ENCODE measurements at regions not wholly inside any gene's neighbourhood (a gene's known extent, or its start where the extent isn't known, plus 50 kb on each side); places are given as distances from the start of the nearest gene placed in this dataset.

DNA sequence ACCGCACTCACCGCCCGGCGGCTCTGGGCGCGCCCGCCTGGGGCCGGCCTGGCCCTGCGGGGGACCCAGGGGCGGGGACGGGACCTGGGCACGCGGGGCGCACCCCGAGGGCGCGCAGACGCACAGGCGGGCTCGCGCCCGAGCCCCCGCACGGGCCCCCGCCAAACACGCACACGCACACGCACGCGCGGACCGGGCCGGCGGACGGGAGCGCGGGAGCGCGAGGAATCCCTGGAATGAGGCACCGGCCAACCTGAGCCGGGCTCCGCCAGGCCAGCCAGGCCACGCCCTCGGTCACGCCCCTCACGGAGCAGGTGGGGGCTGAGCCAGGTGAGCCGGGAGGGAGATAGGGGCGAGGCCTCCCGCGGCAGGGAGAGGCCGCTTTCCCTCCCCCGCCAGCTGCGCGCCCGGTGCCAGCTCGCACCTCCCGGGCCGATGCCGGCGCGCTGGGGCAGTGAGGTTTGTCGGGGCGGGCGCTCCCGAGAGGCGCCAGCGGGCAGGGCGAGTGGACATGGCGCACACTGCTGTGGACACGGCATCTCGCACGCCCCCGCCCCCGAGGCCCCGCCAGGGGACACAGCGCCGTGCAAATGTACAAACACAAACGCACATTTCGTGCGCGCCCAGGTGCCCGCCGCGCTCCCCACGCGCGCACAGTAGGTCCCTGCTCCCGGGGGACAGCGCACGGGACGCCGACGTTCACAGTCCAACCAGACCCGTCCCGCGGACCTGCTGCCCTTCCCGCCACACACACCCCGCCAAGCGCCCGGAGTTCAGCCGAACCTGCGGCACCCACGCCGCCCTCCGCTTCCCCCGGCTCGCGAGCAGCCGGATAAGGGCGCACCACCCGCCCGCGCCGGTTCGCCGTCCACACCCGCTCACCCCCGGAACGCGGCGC is 75.9 kb upstream of the VGLL4 start:
- no peaks in the 10 kb centered on the region for H3K9me3 ChIP-seq (replicated peaks; ENCODE audit: insufficient read depth, low read length)
- no peaks in the 10 kb centered on the region for H3K9me2 ChIP-seq (replicated peaks; ENCODE audit: insufficient read depth, low read length)
- peak overlapping the region; percentile 88 for H2AFZ ChIP-seq (ENCODE audit: low read length)
- TF ChIP-seq, protein P1, sequence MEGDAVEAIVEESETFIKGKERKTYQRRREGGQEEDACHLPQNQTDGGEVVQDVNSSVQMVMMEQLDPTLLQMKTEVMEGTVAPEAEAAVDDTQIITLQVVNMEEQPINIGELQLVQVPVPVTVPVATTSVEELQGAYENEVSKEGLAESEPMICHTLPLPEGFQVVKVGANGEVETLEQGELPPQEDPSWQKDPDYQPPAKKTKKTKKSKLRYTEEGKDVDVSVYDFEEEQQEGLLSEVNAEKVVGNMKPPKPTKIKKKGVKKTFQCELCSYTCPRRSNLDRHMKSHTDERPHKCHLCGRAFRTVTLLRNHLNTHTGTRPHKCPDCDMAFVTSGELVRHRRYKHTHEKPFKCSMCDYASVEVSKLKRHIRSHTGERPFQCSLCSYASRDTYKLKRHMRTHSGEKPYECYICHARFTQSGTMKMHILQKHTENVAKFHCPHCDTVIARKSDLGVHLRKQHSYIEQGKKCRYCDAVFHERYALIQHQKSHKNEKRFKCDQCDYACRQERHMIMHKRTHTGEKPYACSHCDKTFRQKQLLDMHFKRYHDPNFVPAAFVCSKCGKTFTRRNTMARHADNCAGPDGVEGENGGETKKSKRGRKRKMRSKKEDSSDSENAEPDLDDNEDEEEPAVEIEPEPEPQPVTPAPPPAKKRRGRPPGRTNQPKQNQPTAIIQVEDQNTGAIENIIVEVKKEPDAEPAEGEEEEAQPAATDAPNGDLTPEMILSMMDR (IDR thresholded peaks at IDR 0.05; ENCODE audit: low read length), result no peak
- TF ChIP-seq EZH2phosphoT487 (IDR thresholded peaks at IDR 0.05; ENCODE audit: low read length), result no peak
- TF ChIP-seq EZH2 (optimal IDR thresholded peaks at IDR 0.05; ENCODE audit: low read depth, low read length), result no peak
- H3K36me3 ChIP-seq (replicated peaks; ENCODE audit: insufficient read depth, low read length), result no peaks in the 10 kb centered on the region
- no peaks in the 10 kb centered on the region for H4K20me1 ChIP-seq (ENCODE audit: insufficient read depth, low read length)
- H3K79me2 ChIP-seq (ENCODE audit: low read length), result peaks cover 43% of the 10 kb centered on the region
- H3K27ac ChIP-seq (ENCODE audit: low read length), result peak overlapping the region; percentile 70; the same call in 1 of the 2 replicates
- peaks cover 24% of the 10 kb centered on the region for H3F3A ChIP-seq (ENCODE audit: insufficient read depth, low read length)
- DNase-seq, result peak; percentile 94
- no peaks in the 10 kb centered on the region for H3K27me3 ChIP-seq (replicated peaks; ENCODE audit: insufficient read depth, low read length)
- H3K4me2 ChIP-seq (ENCODE audit: low read depth, low read length), result peak overlapping the region; percentile 80
- H3K4me1 ChIP-seq (ENCODE audit: low read length), result peaks cover 15% of the 10 kb centered on the region; the same call in 1 of the 2 replicates
- peak overlapping the region; percentile 77 for H3K9ac ChIP-seq (ENCODE audit: low read length)
- H3K4me3 ChIP-seq (ENCODE audit: low read length), result peak overlapping the region; percentile 90

DNA sequence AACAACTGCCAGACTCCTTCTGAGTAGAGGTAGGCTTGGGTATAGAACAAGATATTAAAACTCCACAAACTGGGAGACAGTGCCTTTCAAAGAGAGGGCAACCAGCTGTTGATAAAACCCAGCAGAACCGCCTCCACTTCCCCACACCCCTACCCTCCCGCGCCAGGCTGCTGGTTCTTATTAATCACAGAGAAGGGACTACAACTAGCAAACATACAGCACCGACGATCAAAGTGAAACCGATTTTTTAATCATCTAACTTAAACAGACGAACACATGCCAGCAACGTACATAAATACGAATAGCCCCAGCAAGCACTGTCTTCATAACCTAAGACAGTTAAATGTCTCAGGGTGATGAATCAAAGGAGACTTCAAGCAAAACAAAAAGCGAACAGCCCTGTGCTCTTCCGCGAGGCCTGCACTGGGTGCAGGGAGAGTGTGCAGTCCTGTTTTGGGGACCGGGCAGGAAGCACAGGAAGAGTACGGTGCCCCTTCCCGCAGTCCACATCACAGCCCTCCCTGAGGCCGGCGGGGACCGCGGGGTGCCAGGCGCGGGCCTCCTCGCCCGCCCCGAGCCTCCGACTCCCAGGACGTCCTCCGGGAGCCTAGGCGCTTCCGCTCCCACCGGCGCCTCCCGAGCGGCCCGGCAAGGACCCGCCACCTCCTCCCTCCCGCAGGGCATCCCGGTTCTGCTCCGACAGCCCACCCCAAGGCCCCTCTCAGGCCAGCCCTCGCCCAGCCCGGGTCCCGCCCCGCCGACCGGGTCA is 75.1 kb upstream of the VGLL4 start:
- Histone ChIP-seq H3K27me3 (replicated peaks; ENCODE audit: insufficient read depth, low read length) (no peaks in the 10 kb centered on the region), H3K27ac (ENCODE audit: low read length) (peak overlapping the region; percentile 69), H4K20me1 (ENCODE audit: insufficient read depth, low read length) (no peaks in the 10 kb centered on the region), H3K9ac (ENCODE audit: low read length) (peak overlapping the region; percentile 77), H3K4me3 (ENCODE audit: low read length) (peak overlapping the region; percentile 87), H3K4me1 (ENCODE audit: low read length) (peaks cover 15% of the 10 kb centered on the region; the same call in 1 of the 2 replicates), H3K9me3 (replicated peaks; ENCODE audit: insufficient read depth, low read length) (no peaks in the 10 kb centered on the region), H3K79me2 (ENCODE audit: low read length) (peaks cover 49% of the 10 kb centered on the region), H2AFZ (ENCODE audit: low read length) (peak overlapping the region; percentile 70), H3K4me2 (ENCODE audit: low read depth, low read length) (peak overlapping the region; percentile 74), H3F3A (ENCODE audit: insufficient read depth, low read length) (peaks cover 24% of the 10 kb centered on the region), H3K9me2 (replicated peaks; ENCODE audit: insufficient read depth, low read length) (no peaks in the 10 kb centered on the region), H3K36me3 (replicated peaks; ENCODE audit: insufficient read depth, low read length) (no peaks in the 10 kb centered on the region)
- peak; percentile 57 for DNase-seq
- no peak for TF ChIP-seq EZH2 (optimal IDR thresholded peaks at IDR 0.05; ENCODE audit: low read depth, low read length)
- TF ChIP-seq, protein P1 (IDR thresholded peaks at IDR 0.05; ENCODE audit: low read length), result no peak
- TF ChIP-seq EZH2phosphoT487 (IDR thresholded peaks at IDR 0.05; ENCODE audit: low read length), result no peak

DNA sequence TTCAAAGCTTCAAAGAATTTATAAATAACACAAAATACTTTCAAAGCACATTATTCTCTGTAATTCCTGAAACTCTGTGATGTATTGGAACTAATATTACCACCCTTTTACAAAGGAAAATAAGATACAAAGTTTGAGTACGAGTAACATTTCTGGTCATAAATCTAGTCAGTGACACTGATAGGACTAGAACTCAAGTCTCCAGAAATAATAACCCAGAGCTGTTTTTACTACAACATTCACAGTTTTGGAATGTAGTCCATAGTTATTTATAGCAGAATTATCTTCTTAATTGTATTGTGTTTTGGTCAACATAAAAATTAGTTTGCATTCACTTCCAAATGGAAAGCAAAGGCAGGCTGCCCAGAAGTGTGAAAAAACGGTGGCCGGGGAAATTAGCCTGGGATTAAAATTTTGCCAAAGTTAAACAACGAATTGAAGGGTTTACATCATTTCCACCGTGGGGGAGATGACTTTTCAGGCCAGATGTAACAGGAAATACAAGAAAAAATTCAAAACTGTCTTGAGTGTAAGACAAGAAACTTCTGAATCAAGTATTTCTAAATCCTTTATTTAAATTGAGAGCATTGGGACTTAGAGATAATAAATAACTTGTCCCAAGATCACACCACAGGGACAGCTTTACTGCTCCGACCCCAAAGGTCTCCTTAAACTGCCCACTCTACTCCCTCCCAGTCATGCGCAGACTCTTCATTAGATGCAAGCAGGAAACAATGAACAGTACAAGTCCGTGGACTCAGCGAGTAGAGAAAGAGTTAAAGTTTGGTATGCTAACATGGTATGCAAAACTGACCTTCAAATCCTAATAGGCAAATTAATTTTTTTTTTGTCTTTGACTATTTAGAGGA is 74.3 kb upstream of the VGLL4 start:
- Histone ChIP-seq H3K27ac (ENCODE audit: low read length) (peak overlapping the region; percentile 69; the same call in 1 of the 2 replicates), H3K36me3 (replicated peaks; ENCODE audit: insufficient read depth, low read length) (no peaks in the 10 kb centered on the region), H3K4me2 (ENCODE audit: low read depth, low read length) (peak overlapping the region; percentile 74), H3K9me3 (replicated peaks; ENCODE audit: insufficient read depth, low read length) (no peaks in the 10 kb centered on the region), H3F3A (ENCODE audit: insufficient read depth, low read length) (peaks cover 24% of the 10 kb centered on the region), H3K4me3 (ENCODE audit: low read length) (peak overlapping the region; percentile 87), H3K4me1 (ENCODE audit: low read length) (peaks cover 15% of the 10 kb centered on the region; the same call in 1 of the 2 replicates), H4K20me1 (ENCODE audit: insufficient read depth, low read length) (no peaks in the 10 kb centered on the region), H3K9me2 (replicated peaks; ENCODE audit: insufficient read depth, low read length) (no peaks in the 10 kb centered on the region), H3K9ac (ENCODE audit: low read length) (peak overlapping the region; percentile 77; the same call in 1 of the 2 replicates), H3K27me3 (replicated peaks; ENCODE audit: insufficient read depth, low read length) (no peaks in the 10 kb centered on the region), H3K79me2 (ENCODE audit: low read length) (peaks cover 56% of the 10 kb centered on the region), H2AFZ (ENCODE audit: low read length) (peak overlapping the region; percentile 70)
- DNase-seq, result peak; percentile 47
- TF ChIP-seq EZH2 (optimal IDR thresholded peaks at IDR 0.05; ENCODE audit: low read depth, low read length) (no peak), EZH2phosphoT487 (IDR thresholded peaks at IDR 0.05; ENCODE audit: low read length) (no peak)
- TF ChIP-seq, protein P1 (IDR thresholded peaks at IDR 0.05; ENCODE audit: low read length), result no peak
